Panc1 (cell line): ENCODE measurements at regions not wholly inside any gene's neighbourhood (a gene's known extent, or its start where the extent isn't known, plus 50 kb on each side); places are given as distances from the start of the nearest gene placed in this dataset.

Source experiments
- ATAC-seq: fragments of 200-7000 bp; cut with Tn5 transposase; 2 replicates; pipeline ENCODE4 v1.9.1; 2020; ENCODE audit warnings: mild to moderate bottlenecking, moderate library complexity
- BruUV-seq: library from RNA; stranded (reverse); fragments of 400-500 nt; replicated peaks from 2 replicates; lab custom pipeline; 2021; lab: Mats Ljungman, UMichigan
- CTCF ChIA-PET: fragments of 300-600 bp; sonication (Branson Sonifier 250); formaldehyde crosslinking; loops from one replicate; lab custom pipeline; 2022; ENCODE audit warnings: antibody characterized with exemption; lab: Charles Lee
- POLR2A ChIA-PET: fragments of 300-600 bp; sonication (Branson Sonifier 250); formaldehyde crosslinking; loops from one replicate; lab custom pipeline; 2022; ENCODE audit warnings: antibody characterized with exemption; lab: Charles Lee
- DNase-seq: peaks from one replicate; pipeline ENCODE4 v3.0.0-alpha.2; 2010; ENCODE audit warnings: low read depth, low spot score
- H3K27ac ChIP-seq: 2 replicates; pipeline ENCODE4 v1.5.1; 2011; ENCODE audit warnings: mild to moderate bottlenecking, low read length, inconsistent platforms
- H3K27me3 ChIP-seq: fragments of 200-500 bp; sonication (Bioruptor generic); 2 replicates; pipeline ENCODE4 v1.6.0; 2014; ENCODE audit warnings: low read length, inconsistent platforms; ENCODE audit not compliant: control insufficient read depth, insufficient read depth
- H3K36me3 ChIP-seq: fragments of 200-500 bp; sonication (Bioruptor generic); 2 replicates; pipeline ENCODE4 v1.5.1; 2014; ENCODE audit warnings: inconsistent platforms, mild to moderate bottlenecking, low read length, moderate library complexity; ENCODE audit not compliant: control insufficient read depth, insufficient read depth
- H3K4me1 ChIP-seq: 2 replicates; pipeline ENCODE4 v1.5.1; 2011; ENCODE audit warnings: inconsistent platforms, mild to moderate bottlenecking, low read length, moderate library complexity; ENCODE audit not compliant: control insufficient read depth, insufficient read depth
- H3K4me3 ChIP-seq, 2 experiments: 2 replicates each; pipeline ENCODE4 v1.5.1; 2011 to 2012; ENCODE audit warnings: low read depth in 2 of 2, low read length in 2 of 2, mild to moderate bottlenecking in 2 of 2, inconsistent platforms in 1 of 2, moderate library complexity in 1 of 2
- H3K9me3 ChIP-seq: fragments of 200-500 bp; sonication (Bioruptor generic); 2 replicates; pipeline ENCODE4 v1.5.1; 2014; ENCODE audit warnings: low read depth, mild to moderate bottlenecking, inconsistent platforms, low read length, moderate library complexity; ENCODE audit not compliant: control insufficient read depth, insufficient read depth
- CTCF ChIP-seq: fragments of 450-650 bp; IDR thresholded peaks from 2 replicates; pipeline ENCODE4 v1.5.1; 2017; ENCODE audit warnings: mild to moderate bottlenecking
- POLR2AphosphoS5 ChIP-seq: IDR thresholded peaks from 2 replicates; pipeline ENCODE4 v1.6.1; 2012; ENCODE audit warnings: mild to moderate bottlenecking, low read depth, low read length, moderate library complexity
- REST ChIP-seq, 2 experiments: IDR thresholded peaks; 2 replicates each; pipeline ENCODE4 v1.6.1; 2011 to 2012; ENCODE audit warnings: low read depth in 2 of 2, control low read depth in 1 of 2, low read length in 1 of 2, mild to moderate bottlenecking in 1 of 2, moderate library complexity in 1 of 2; ENCODE audit not compliant: insufficient read depth in 1 of 2
- SIN3A ChIP-seq: IDR thresholded peaks from 2 replicates; pipeline ENCODE4 v1.6.1; 2012; ENCODE audit warnings: low read depth, mild to moderate bottlenecking, low read length, moderate library complexity, borderline replicate concordance; ENCODE audit not compliant: insufficient read depth
- TCF7L2 ChIP-seq: IDR thresholded peaks from 2 replicates; pipeline ENCODE4 v1.6.1; 2011; ENCODE audit warnings: mild to moderate bottlenecking, low read depth, low read length, inconsistent platforms
- in situ Hi-C: cut with HindIII; loops from 2 replicates; pipeline ENCODE4 v1.10.0; 2016; ENCODE audit warnings: low sequenced_read_pairs, low pct_unique_long_range_greater_than_20kb
- intact Hi-C: fragments of 100-400 bp; cut with micrococcal nuclease; formaldehyde crosslinking; loops from one replicate; pipeline ENCODE4 v1.10.0; 2022; ENCODE audit not compliant: unreplicated experiment

- ChIA-PET POLR2A (interaction anchor here (0.6 kb wide), 1 partner anchor 129 kb away, joined by 4 read pairs; no protein-coding TSS in a partner anchor), CTCF (interaction anchor here (1.1 kb wide), 1 partner anchor 139 kb away, joined by 6 read pairs; no protein-coding TSS in a partner anchor)
- BruUV-seq = no TSS peak
- intact Hi-C loops = no loop called here
- in situ Hi-C loops = no loop called here
- ATAC-seq = no peak
- Histone ChIP-seq H3K27ac (no peak overlapping the region), H3K9me3 (no peaks in the 10 kb centered on the region), H3K27me3 (peaks cover 3% of the 10 kb centered on the region), H3K36me3 (no peaks in the 10 kb centered on the region), H3K4me1 (no peaks in the 10 kb centered on the region), H3K4me3 (no peak overlapping the region)
- no peak for TF ChIP-seq CTCF
- no peak for TF ChIP-seq REST (IDR thresholded peaks at IDR 0.05; ENCODE audit: insufficient read depth in 1 of 2, low read depth in 2 of 2, low read length in 1 of 2)
- no peak for TF ChIP-seq POLR2AphosphoS5
- no peak for TF ChIP-seq TCF7L2
- TF ChIP-seq SIN3A = no peak
- DNase-seq = no peak
Measured at GRCh38 chr7:55276572-55277295, 88.4 kb upstream of the LANCL2 start.

- Histone ChIP-seq H3K36me3 (no peaks in the 10 kb centered on the region), H3K4me1 (no peaks in the 10 kb centered on the region), H3K27ac (no peak overlapping the region), H3K9me3 (no peaks in the 10 kb centered on the region), H3K4me3 (no peak overlapping the region), H3K27me3 (peaks cover under 1% of the 10 kb centered on the region)
- BruUV-seq = no TSS peak
- intact Hi-C loops = no loop called here
- in situ Hi-C loops = no loop called here
- no peak for ATAC-seq
- TF ChIP-seq SIN3A (no peak), TCF7L2 (no peak), CTCF (no peak), POLR2AphosphoS5 (no peak), REST (IDR thresholded peaks at IDR 0.05; ENCODE audit: insufficient read depth in 1 of 2, low read depth in 2 of 2, low read length in 1 of 2) (no peak)
- DNase-seq = no peak
- CTCF ChIA-PET = interaction anchor here (1.1 kb wide), 1 partner anchor 137 kb away, joined by 6 read pairs; no protein-coding TSS in a partner anchor
- POLR2A ChIA-PET = no interaction called here
Measured at GRCh38 chr7:55277916-55278315, 87.2 kb upstream of the LANCL2 start.
